Breast epithelium (tissue), 3 donors: ENCODE measurements at regions not wholly inside any gene's neighbourhood (a gene's known extent, or its start where the extent isn't known, plus 50 kb on each side); places are given as distances from the start of the nearest gene placed in this dataset.
"Not testable (repeated sequence)": the region's sequence is repeated elsewhere in the genome, so short reads cannot be mapped to it uniquely, and the experiment has no call there.

Source experiments
- POLR2A ChIP-seq: fragments of 450-650 bp; IDR thresholded peaks from one replicate; pipeline ENCODE4 v1.6.1; 2016; ENCODE audit warnings: antibody characterized with exemption, mild to moderate bottlenecking, moderate library complexity
- TF ChIP-seq, protein P1 (sequence below), 3 donors: fragments of 450-650 bp; IDR thresholded peaks; one replicate each; pipeline ENCODE4 v1.5.1; 2016 to 2017; ENCODE audit warnings: antibody characterized with exemption in 3 of 3, mild to moderate bottlenecking in 3 of 3, moderate library complexity in 3 of 3

DNA sequence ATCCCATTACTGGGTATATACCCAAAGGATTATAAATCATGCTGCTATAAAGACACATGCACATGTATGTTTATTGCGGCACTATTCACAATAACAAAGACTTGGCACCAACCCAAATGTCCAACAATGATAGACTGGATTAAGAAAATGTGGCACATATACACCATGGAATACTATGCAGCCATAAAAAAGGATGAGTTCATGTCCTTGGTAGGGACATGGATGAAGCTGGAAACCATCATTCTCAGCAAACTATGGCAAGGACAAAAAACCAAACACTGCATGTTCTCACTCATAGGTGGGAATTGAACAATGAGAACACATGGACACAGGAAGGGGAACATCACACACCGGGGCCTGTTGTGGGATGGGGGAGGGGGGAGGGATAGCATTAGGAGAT lies 373.4 kb downstream of the SFMBT2 start:
- TF ChIP-seq POLR2A: not testable (repeated sequence)
- TF ChIP-seq, protein P1, sequence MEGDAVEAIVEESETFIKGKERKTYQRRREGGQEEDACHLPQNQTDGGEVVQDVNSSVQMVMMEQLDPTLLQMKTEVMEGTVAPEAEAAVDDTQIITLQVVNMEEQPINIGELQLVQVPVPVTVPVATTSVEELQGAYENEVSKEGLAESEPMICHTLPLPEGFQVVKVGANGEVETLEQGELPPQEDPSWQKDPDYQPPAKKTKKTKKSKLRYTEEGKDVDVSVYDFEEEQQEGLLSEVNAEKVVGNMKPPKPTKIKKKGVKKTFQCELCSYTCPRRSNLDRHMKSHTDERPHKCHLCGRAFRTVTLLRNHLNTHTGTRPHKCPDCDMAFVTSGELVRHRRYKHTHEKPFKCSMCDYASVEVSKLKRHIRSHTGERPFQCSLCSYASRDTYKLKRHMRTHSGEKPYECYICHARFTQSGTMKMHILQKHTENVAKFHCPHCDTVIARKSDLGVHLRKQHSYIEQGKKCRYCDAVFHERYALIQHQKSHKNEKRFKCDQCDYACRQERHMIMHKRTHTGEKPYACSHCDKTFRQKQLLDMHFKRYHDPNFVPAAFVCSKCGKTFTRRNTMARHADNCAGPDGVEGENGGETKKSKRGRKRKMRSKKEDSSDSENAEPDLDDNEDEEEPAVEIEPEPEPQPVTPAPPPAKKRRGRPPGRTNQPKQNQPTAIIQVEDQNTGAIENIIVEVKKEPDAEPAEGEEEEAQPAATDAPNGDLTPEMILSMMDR (IDR thresholded peaks at IDR 0.05): not testable (repeated sequence)
